GM18520 (cell line): ENCODE measurements at regions not wholly inside any gene's neighbourhood (a gene's known extent, or its start where the extent isn't known, plus 50 kb on each side); places are given as distances from the start of the nearest gene placed in this dataset.
"Not testable (repeated sequence)": the region's sequence is repeated elsewhere in the genome, so short reads cannot be mapped to it uniquely, and the experiment has no call there.

Experiments
- ATAC-seq: cut with Tn5 transposase; IDR thresholded peaks from one replicate; pipeline ENCODE4 v1.9.1; 2021; ENCODE audit not compliant: unreplicated experiment

DNA sequence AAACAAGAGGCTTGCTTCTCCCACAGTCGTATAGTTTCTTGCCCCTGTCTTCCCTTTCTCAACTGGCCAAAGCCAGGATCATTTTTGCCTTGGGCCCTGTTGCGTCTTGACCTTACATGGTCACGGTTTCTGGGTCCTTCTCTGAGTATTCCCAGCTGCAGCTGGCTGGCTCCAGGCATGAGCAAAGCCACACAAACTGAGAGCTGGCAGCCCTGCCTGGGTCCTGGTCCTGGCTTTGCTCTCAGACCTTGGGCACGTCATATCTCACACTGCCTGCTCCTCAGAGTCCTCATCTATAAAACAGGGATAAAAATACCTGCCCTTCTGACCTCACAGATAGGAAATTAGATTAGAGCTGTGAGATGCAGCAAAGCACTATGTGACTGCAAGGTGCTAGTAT, 277.6 kb downstream of the CBLN1 start:
- no peak for ATAC-seq

DNA sequence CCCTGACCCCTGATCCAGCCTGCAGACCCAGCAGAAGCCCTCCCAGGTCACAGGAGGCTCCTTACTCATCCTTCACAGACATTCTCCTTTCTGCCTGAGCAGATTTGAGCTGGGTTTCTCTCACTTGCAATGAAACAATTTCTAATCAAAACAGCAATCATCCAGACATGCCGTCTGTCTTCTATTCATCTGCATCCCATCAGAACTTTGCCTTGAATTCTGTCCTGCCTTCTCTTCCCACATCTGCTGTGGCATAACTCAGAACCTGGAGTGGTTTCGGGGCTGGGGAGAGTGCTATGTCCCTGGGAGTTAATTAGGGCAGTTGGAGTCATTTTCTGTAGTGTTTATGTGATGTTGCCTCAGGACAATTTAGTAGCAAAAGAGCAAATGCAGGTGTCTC, 278.6 kb downstream of the CBLN1 start:
- no peak for ATAC-seq

DNA sequence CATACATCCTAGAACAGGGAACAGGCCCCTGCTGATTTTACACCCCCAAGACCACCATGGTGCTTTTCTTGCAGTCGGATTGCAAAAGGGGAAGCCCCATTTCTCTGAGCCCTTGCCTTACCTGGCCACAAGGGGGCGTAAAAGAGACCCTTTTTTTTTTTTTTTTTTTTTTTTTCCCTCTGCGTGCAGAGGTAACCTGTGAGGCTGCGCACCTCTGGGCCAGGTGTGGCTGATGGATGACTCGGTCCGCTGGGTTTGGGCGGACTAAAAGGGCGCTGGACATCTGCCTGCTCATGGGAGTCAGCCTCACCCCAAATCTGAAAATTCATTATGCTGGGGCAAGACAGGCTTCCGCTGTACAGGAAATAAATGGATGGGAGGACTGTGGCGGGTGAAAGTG, 281.0 kb downstream of the CBLN1 start:
- no peak for ATAC-seq

DNA sequence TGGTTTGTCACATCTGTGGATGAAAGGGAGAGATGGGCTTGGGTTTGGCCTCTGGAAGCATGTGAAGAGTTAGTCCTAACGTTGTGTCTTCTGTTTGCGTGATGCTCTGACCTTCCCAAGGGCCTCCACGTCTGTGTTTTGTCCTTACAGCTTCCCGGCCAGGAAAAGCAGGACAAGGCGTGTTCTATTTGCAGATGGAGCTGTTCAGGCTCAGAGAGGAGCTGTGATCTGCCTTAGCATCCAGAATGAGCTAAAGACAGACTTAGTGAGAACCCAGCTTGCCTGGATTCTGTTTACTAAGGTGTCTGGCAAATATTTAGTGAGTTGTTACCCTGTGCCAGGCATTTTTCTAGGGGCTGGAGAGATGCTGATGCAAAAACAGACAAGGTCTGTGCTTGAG, 282.1 kb downstream of the CBLN1 start:
- no peak for ATAC-seq

DNA sequence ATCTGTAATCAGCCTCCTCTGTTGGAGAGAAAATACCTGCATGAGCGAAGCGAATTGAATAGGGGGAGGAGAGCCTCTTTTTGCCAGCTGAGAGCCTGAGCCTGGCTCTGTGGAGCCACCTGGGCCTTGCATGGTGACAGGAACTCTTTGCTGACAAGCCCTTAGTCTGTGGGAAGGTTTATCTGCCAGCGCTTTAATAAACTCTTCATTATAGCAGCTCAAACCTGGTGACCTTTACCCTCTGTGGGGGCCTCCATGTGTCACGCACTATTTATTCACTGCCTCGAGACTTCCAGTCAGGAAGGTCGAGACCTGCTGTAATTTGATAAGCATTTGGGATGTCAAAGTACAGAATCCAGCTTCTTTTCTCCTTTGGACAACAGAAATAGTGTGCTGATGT, 282.6 kb downstream of the CBLN1 start:
- no peak for ATAC-seq

DNA sequence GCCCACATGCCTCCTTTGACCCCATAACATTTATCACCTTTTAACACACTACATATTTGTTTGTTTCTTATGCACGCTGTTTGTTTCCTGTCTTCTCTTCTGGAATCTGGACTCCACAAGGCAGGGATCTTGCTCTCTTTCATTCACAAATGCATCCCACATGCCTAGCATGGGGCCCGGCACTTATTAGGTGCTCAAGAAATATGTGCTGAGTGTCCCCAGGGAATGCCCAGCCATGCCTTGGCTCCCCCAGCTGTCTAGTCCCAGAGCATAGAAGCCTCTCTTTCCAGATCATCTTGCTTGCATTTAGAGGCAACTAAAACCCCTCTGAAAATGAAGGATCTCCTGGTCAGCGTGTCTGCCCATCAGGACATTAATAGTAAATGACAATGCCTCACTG, 283.7 kb downstream of the CBLN1 start:
- ATAC-seq = no peak

DNA sequence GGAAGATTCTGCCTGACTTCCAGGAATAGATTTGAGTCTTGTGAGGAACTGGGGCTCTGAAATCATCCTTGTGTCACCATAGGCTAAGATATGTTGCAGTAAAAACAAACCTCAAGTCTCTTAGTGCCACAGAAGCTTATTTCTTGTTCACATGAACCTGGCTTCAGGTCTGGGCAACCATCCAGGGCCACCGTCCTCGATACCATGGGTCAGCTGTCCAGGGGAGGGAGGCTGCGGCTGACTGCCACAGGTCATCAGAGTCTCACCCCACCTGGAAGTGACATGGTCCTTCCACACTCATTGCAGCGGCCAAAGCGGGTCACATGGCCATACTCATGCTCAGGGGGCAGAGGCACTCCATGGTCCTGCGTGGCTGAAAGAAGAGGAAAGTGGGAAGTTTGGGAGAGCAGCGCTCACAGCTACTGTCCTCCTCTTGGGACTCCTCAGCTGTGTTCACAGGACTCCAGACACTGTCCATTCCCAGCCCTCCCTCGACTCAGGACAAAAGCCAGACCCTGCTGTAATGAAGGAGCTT, 284.5 kb downstream of the CBLN1 start:
- no peak for ATAC-seq

DNA sequence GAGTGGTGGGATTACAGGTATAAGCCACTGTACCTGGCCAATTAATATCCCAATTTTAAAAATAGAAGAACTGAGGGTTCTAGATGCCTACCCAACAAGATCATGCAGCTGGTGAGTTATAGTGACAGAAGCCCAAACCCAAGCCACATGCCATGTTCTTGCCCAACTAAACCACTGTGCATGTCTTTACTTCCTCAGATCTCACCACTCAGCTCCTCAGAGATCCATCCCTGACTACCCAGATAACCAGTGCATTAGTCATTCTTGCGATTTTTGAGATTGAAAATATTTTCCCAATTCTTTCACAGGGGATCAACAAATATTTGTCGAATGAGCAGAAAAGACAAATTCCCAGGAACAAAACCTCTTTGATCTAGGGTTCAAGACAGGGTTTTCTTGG, 303.1 kb downstream of the CBLN1 start:
- no peak for ATAC-seq

DNA sequence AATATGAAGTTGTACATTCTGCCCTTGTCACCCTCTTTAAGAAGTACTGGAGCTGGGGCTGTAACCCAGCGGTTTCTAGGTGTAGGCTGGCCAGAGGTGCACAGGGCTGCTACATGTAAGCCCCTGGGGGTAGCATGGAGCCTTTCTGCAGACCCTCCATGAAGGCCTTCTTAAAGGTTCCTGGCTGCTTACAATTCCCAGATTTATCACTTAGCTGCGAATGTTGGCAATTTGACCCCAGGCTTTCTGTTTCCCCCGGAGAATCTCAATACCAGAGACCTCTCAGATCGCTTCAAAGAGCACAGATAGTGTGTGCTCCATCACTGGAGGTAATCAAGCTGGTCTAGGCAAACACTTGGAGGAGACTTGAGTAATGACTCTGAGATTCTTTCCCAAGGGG, 309.4 kb downstream of the CBLN1 start:
- no peak for ATAC-seq

DNA sequence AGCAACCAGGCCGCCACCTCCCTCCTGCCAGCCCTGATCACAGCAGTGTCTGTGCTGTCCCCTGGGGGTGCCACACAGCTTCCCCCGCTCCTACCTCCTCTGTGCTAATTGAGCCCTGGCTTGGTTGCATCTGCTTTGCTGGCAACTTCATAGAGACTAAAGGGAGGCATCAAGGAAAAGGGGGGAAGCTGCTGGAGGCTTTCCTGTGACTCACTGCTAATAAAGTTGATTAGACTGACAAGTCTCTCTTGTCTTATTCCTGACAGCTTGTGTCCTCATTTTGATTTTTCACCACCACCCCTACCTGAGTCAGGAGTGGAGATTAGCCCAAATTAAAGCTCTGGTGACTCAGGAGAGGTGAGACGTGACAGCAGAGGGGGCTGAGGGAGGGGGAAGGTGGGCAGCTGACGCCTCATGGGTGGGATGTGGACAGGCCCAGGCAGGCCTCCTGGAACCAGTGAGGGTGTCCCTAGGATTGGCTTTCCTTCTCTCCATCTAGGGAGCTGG, 310.0 kb downstream of the CBLN1 start:
- no peak for ATAC-seq

DNA sequence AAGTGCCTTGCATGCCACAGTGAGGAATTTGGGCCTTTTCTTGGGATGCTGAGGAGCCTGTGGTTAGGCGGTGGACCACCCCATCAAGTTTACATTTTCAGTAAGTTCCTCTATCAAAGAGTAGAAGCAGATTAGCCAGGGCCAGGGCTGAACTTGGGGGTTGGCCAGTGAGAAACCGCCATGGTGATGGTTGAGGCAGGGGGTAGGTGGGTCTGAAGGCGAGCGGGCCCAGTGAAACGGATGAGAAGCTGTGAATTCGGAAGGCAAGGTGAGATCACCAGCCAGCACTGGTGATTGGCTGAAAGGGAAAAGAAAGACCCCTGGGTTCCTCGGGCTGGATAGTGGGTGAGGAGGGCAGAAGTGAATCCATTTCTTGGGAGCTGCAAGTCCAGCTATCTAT, 311.4 kb downstream of the CBLN1 start:
- no peak for ATAC-seq

DNA sequence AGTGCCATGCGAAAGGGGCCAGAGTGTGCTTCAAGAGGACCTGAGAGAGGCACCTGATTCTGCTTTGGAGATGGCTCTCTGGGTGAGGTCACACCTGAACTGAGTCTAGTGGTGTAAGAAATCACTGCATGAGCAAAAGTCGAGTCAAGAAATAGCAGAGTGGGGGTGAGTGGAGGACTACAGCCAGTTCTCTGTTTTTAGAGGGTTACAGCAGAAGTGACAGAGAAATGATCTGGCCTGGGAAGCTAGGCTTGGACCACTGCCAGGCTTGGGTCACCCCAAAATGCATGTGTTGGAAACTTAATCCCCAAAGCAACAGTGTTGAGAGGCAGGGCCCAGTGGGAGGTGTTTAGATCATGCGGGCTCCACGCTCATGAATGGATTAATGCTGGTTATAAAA, 312.0 kb downstream of the CBLN1 start:
- ATAC-seq = no peak

DNA sequence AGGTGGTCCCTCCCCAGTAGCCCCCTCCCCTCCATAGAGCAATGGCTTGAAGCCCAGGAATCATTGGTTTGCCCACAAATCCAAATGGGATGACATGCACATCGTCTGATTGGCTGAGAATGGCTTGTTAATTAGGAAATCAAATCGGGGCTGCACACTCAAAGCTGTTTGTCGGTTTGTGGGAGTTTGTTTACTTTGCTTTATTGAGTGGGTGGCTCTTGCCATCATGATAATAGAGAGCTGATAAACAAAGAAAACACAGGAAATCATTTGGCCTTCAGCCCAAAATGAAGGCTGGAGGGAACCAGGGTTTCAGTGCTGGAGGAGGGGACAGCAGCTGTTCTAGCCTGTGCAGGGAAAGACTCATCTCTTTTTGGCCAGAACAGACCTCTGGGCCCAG, 316.3 kb downstream of the CBLN1 start:
- ATAC-seq = no peak

DNA sequence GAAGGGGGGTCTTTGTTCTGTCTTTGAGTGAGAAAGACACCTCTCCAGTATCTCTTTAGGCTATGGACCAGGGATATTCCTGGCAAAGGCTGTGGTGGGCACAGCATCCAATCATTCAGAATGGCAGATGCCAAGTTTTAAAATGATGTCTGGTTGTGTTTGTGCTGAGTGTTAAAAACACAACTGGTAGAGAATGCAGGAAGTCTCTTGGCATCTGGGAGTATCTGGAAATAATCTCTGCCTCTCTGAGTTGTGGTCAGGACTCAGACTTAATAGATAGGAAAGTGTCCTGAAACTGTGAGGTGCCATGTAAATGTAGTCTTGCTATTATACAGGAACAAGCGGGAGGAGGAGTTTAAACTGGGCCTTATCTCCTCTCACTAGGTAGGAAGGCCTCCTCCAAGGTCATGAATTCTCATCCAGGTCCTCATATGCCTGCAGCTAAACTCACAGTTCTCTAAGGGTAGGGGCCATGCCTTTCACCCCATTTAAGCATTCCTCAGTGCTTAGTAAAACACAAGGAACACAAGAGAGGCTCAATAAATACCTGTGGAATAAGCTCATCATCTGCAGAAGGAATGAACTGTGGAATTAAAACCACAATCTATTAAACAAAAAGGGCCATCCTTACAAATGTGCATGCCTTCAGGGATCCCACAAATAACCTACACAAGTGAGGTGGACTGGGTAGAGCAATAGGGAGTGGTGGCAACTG, 317.6 kb downstream of the CBLN1 start:
- ATAC-seq = no peak

DNA sequence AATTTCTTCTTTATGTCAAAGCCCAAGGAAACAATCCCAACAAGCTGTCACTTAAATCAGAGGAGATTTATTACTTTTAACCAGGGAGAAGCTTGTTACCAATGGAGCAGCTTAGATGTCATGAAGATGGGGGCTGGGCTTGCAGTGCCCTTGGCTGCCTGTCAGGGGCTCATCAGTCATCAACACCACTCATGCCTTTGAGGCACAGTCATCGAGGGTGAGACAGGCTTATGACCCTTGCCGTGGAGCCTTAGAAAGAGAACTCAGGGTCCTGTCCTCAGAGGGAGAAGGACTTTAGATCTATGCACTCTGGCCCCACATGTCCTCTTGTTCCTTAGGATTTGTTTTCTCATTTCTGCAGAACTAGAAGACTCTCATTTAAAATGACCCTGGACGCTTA, 318.3 kb downstream of the CBLN1 start:
- no peak for ATAC-seq

DNA sequence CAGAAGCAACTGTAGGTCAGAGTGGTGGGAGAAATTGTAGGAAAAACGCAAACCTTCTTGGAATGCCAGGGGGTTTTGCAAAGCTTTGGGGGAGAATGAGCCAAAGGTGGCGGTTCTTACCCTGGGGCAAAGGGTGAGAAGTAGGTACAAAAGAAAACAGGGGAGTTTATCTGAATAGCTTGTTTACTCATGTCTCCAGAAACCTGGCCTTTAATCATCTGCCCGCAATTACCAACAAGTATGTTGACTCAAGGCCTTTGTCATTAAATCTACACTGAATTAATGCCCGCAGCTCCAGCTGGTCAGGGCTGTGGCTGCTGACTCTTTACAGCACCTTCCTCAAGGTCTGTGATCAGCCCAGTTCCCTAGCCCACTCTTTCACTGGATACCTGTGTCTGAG, 320.1 kb downstream of the CBLN1 start:
- no peak for ATAC-seq

DNA sequence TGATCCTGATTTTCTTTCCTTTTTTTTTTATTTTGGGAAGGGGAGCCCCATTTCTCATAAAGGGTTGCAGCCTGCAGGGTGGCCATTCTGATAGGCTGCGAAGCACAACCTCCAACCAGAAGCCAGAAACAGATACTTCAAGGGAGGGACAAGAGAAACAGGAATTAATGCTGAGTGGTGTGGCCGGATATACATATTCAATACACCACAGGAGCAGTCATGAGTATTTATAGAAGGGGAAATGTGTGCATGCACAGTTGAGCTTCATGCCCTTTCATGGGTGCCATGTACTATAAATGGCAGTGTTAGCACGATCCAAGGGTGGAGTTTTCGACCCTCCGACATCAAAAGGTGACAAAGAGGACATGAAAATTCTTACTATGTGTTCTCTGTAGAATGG, 320.8 kb downstream of the CBLN1 start:
- ATAC-seq = no peak

DNA sequence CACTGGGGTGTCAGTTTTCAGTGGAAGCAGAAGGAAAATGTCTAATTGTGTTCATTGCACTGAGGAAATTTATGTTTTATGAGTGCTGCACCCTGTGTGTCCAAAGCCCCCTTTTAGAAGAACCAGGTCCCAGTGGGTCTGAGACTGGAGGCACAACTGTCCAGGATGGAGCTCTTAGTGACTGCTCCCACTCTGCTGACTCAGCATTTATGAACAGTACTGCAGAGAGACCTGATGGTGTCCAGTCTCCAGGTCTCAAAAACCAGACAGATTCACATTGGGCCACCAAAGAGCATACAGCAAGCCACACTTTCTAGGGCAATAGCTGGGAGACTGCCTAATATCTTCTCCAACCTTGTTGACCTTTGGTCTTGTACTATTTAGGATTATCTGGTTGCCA, 321.9 kb downstream of the CBLN1 start:
- ATAC-seq = no peak

DNA sequence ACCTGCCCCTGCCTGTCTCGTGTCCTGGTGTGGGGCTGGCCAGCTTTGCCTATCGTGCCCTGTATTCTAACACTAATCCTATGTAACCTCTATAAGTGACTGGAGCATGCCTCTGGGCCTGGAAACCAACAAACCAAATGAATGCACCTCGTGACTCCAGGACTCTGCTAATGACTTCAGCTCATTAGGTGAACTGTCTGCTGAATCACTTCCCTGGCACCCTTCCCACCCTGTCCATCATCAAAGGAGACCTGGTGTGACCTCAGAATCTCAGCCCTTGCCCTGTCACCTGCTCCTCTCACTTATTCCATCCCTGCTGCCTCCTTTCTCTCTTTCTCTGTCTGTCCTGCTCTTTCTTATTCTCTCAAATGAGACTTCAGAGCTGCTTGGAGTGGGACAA, 322.4 kb downstream of the CBLN1 start:
- ATAC-seq = no peak

DNA sequence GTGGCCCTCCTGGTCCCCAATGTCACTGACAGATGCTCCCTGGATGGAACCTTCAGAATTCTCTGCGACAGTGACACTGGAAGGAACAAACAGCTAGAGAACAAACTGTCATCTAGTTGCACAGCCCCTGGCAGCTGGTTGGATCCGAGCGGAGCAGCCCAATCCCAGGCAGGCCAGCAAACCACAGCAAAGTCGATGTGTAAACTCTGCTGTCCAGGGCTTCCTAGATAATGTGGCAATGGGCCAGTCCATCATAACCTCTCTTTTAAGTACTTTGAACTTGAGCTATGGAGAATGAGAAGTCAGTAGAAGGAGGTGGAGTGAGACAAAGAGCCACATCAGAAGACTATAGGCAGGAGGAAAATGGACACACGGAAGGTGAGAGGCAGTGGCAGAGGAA, 323.0 kb downstream of the CBLN1 start:
- no peak for ATAC-seq

DNA sequence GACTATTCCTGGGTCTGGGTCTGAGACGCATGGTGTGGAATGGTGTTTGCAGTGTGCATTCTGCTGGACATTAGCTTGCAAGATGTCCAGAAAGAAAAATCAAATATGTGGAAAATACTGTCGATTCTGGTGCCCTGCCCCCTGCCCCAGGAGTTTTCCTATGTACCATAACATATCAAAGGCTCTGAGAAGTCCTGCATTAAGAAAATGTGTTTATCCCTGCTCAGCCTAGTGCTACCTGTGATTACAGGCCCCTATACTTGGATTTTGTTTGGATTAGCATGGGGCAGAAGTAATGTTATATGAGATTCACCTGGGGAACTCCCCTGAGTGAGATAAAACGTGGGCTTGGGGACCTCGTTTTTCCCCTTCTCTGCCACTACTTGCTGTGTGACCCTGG, 325.0 kb downstream of the CBLN1 start:
- no peak for ATAC-seq

DNA sequence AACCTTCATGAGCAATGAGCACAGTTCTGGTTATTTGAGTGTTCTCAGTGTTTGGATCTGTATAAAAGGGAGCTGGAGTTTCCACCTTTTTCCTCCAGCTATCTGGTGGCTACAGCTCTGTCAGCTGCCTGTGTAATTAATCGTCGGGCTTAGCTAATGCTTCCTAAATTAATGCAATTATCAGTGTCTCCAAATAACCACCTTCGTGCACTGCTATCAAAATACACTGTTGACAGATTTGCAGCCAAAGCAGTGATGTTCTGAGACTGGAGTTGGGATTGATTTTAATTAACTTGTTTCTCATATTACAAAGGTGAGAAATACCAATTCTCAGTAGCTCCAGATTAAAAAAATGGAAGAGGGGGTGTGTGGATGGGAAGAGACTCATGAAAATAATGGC, 325.8 kb downstream of the CBLN1 start:
- ATAC-seq = no peak

DNA sequence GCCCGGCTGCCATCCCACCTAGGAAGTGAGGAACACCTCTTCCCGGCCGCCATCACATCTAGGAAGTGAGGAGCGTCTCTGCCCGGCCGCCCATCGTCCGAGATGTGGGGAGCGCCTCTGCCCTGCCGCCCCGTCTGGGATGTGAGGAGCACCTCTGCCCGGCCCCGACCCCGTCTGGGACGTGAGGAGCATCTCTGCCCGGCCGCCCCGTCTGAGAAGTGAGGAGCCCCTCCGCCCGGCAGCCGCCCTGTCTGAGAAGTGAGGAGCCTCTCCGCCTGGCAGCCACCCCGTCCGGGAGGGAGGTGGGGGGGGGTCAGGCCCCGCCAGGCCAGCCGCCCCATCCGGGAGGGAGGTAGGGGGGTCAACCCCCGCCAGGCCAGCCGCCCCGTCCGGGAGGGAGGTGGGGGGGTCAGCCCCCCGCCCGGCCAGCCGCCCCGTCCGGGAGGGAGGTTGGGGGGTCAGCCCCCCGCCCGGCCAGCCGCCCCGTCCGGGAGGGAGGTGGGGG, 330.0 kb downstream of the CBLN1 start:
- not testable (repeated sequence) for ATAC-seq
